Germinal center (tissue), 1 donor: ENCODE measurements at regions not wholly inside any gene's neighbourhood (a gene's known extent, or its start where the extent isn't known, plus 50 kb on each side); places are given as distances from the start of the nearest gene placed in this dataset.
"Not testable (repeated sequence)": the region's sequence is repeated elsewhere in the genome, so short reads cannot be mapped to it uniquely, and the experiment has no call there.

Source experiments
- DNase-seq: peaks from one replicate; pipeline ENCODE4 v3.0.0; 2012; ENCODE audit warnings: mixed read lengths, low spot score

DNA sequence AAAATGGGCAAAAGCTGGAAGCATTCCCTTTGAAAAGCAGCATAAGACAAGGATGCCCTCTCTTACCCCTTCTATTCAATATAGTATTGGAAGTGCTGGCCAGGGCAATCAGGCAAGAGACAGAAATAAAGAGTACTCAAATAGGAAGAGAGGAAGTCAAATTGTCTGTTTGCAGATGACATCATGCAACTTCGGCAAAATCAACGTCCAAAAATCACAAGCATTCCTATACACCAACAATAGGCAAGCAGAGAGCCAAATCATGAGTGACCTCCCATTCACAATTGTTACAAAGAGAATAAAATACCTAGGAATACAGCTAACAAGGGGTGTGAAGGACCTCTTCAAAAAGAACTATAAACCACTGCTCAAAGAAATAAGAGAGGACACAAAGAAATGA is 192.0 kb upstream of the FBN2 start:
- not testable (repeated sequence) for DNase-seq

- not testable (repeated sequence) for DNase-seq
Observed at GRCh38 chr5:128735656-128736055, 197.6 kb upstream of the FBN2 start.

DNA sequence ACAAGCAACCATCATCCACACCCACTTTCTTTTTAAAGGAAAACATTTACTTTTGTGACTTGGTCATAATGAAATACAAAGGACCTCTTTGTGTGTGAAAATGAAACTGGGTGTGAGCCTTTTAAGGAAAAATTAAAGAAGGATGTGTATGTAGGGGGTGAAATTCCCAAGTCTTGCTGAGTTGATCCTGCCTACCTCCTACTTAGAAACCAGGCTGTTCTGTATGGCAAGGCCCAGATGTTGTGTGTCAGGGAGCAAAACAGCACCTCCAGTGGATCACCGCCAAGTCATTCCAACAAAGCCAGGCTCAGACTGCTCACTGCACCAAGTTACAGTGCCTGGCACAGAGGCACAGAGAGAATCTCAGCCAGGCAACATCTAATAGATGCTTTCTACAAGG is 198.5 kb upstream of the FBN2 start:
- no peak for DNase-seq

DNA sequence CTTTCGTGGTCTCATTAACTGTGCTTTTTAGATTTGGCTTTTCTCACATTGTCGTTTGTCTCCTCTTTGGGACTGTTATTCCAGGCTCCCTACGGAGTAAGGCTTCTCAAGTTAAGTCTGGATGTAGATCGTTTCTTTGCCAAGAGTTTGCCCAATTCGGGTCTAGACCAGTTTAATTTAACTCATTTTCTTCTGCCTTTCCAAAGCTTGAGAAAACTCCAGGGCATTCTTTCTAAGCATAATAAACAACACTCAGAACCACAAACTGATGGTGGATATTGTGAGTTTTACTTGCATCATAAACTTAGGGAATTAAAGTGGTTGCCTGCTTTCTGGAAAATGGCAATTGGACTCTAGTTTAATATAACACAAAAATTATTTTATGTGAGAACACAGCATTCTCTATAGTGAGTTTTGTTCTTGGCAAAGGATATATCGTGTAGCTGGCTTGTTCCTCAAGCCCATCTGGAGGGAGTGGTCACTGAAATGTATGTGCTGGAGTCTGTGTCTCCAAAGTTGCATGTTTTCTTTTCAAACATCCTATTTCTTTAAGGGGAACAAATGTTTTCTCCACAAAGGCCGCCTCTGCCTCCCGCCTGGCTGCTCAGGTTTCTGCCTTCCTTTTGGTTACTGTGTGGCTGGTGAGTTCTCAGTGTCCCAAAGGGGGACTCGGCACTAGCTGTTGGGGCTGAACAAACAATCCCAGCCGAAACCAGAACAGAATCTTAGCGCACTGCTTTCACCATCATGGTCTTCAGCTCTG is 211.3 kb upstream of the FBN2 start:
- DNase-seq, result no peak

GRCh38 chr5:128750155-128750554 is 212.1 kb upstream of the FBN2 start:
- no peak for DNase-seq

GRCh38 chr5:128757196-128757959 is 207.9 kb upstream of the SLC27A6 start:
- no peak for DNase-seq

- DNase-seq, result no peak
Observed at GRCh38 chr5:128762661-128763306, 202.5 kb upstream of the SLC27A6 start.

GRCh38 chr5:128763321-128763720 is 202.0 kb upstream of the SLC27A6 start:
- no peak for DNase-seq

DNA sequence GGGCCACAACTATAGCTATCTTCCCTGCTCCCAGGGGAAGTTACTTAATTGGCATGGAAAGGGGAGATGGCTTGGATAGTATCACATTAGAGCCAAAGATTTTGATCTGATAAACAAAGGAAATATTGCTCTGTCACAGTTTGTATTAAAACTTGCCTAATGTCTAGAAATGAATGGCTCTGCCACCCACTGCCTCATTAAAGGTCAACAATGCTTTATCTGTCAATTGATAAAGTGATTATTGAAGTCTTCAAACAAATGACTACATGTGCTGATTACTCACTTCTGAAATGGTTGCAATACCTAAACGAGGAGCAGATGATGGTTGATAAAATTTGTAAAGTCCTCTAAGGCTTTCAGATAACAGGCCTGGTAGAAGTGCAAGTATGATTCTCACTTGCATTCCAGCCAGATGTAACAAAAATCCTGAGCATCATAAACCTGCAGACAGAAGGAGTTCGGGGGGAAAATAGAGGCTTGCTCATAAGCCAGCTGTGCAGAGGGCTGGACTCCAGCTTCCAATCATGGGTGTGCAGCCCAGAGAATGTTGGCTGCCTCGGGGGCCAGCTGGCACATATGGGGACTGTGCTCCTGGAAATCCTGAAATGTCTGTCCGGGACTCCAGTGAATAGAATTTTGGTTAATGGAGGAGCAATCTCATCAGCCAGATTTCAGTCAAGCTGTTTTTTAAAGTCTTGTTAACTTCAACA is 200.5 kb upstream of the SLC27A6 start:
- DNase-seq, result no peak

GRCh38 chr5:128765448-128766061 is 199.7 kb upstream of the SLC27A6 start:
- DNase-seq, result no peak

DNA sequence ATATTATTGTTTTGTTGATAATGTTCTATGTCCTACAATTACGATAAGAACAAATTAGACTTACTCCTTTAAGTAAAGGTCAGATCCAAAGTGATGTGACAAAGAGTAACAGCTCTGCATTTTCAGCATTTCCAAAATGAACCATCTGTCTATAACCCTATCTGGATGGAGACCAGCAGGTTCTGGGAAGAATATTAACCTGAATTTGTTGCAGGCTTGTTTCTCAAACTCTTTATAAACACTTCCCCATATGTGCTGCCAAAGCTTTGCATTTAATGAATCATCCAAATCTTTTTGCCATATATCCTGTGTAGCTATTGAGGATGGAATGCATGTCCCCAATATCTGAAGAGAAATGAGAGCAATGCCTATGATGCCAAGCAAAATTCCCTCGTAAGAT is 198.9 kb upstream of the SLC27A6 start:
- no peak for DNase-seq

DNA sequence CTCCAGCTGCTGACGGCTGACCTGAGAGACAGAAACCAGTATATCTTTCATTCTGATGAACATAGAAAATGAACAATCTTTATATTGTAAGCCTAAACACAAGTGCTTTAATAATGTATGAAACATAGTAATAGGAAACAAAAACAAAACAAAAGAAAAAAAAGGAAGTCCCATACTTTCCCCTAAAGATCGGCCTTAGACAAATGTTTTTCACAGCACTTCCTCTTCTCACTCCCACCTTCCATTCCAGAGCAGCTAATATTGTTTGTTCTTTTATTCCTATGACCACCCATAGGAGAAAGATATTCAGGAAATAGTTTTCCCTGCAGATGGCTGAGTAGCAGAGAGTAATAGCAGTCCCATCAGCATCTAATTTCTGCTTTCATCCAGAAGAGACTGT is 194.4 kb upstream of the SLC27A6 start:
- no peak for DNase-seq

- DNase-seq, result no peak
Observed at GRCh38 chr5:128772356-128772755, 192.9 kb upstream of the SLC27A6 start.

DNA sequence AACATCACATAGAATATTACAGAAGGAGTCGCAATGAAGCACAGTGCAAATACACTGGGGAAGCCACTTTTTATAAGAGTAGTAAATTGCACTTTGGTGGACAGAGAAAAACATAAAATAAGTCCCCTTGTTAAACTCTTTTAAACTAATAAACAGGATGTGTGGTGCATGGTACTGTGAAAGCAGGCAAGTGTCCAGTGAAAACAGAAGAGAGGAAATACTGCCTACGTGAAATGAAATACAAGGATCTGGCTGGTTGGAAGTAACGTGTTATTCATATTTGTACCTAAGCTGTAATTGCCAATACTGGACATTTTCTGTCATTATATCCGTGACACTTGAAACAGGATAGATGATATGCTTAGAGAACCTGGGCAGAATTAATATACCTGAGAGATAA is 191.9 kb upstream of the SLC27A6 start:
- no peak for DNase-seq

GRCh38 chr5:128774605-128775004 is 190.7 kb upstream of the SLC27A6 start:
- DNase-seq, result no peak

DNA sequence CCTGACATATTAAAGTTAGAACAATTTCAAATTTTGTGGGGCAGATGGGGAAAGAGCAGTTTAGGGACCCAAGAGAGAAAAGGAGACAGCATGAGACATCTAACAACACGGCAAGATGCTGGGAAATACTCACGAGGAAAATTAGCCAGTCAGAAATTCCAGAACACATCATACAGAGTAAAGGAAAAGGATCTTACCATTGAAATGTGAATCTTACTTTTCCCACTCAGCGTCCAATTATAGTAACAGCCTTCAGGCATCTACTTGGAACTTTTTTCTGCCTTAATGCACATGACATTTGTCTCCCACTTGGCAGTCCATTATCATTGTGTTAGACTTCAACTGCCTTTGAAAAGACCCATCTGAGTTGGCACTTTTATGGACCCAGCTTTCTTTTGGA is 189.7 kb upstream of the SLC27A6 start:
- DNase-seq, result no peak

DNA sequence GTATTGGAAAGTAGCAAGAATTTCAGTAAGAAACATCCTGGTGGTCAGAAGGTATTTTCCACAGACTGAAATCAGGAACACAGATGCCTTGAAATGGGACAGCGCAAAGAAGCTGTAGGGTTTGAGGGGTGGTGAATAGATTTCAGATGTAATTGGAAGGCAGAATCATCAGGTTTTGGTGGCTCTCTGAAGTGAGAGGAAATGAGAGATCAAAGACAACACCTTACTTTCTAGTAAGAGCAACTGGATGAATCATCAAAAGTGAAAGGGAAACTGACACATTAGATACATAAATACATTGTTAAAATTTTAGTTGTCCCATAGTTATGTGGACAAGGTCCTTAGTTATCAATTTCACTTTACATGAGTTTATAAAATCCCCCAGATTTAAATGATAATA is 188.2 kb upstream of the SLC27A6 start:
- DNase-seq, result no peak

- DNase-seq, result no peak
Observed at GRCh38 chr5:128778474-128778873, 186.8 kb upstream of the SLC27A6 start.

GRCh38 chr5:128782446-128782845 is 182.8 kb upstream of the SLC27A6 start:
- DNase-seq, result no peak

DNA sequence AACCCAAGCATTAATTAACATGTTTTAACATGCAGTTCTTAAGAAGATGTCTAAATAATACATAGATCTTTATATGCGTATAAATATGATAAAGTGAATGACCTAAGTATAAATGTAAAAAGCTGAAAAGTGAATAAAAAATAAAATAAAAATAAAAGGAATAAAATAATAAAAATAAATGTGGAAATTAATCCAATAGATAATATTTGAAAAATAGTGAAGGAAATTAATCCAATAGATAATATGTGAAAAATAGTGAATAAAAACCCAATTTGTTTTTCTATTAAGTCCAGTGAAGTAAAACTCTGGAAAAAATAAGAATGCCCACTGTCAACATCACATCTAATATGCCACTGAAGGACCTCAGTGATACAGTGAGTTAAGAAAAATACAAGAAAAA is 180.6 kb upstream of the SLC27A6 start:
- no peak for DNase-seq

GRCh38 chr5:128791312-128791711 is 174.0 kb upstream of the SLC27A6 start:
- DNase-seq, result no peak

DNA sequence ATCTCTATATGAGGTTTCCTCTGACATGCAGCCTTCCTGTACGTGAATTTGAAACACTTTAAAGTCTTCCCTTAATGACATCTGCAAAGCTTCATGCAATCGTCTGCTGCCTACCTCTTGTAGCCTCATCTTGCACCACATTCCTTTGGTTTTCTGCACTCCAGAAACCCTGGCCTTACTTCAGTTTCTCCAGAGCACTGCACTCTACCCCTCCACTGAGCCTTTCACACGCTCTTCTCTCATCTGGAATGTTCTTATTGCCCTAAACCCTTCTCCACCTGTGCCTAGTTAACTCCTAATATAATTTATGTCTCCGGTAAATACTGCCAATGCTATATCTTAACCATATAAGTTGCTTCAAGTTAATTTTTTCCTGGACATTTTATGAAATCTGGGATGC is 168.8 kb upstream of the SLC27A6 start:
- DNase-seq, result no peak
